Suppressor macrophage (primary cell): ENCODE measurements at regions not wholly inside any gene's neighbourhood (a gene's known extent, or its start where the extent isn't known, plus 50 kb on each side); places are given as distances from the start of the nearest gene placed in this dataset.
"Not testable (repeated sequence)": the region's sequence is repeated elsewhere in the genome, so short reads cannot be mapped to it uniquely, and the experiment has no call there.

Experiments
- DNase-seq, 4 experiments: peaks; one replicate each; pipeline ENCODE4 v3.0.0-alpha.2; 2020 to 2022

DNA sequence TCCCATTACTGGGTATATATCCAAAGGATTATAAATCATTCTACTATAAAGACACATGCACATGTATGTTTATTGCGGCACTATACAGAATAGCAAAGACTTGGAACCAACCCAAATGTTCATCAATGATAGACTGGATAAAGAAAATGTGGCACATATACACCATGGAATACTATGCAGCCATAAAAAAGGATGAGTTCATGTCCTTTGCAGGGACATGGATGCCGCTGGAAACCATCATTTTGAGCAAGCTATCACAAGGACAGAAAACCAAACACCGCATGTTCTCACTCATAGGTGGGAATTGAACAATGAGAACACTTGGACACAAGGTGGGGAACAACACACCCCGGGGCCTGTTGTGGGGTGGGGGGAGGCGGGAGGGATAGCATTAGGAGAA is 57.0 kb upstream of the NEUROD1 start:
- DNase-seq = not testable (repeated sequence)

- peak in 2 of 4 experiments; percentile 4 to 11 for DNase-seq
Observed at GRCh38 chr2:181738074-181738473, 57.8 kb upstream of the NEUROD1 start.

DNA sequence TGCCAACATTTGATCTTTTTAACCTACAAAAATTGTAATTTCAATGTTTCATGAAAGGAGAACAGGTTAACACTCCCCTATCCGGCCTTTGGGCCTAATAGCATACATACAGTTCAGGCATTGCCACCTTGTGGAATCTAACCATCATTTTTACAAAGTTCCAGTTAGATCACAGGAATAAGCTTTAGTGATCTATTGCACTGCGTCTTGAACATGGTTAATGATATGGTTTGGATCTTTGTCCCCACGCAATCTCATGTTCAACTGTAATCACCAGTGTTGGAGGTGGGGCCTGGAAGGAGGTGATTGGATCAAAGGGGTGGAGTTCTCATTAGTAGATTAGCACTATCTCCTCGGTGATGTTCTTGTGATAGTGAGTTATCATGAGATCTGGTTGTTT is 58.2 kb upstream of the NEUROD1 start:
- no peak for DNase-seq

GRCh38 chr2:181741756-181742155 is 61.4 kb upstream of the NEUROD1 start:
- DNase-seq = no peak

DNA sequence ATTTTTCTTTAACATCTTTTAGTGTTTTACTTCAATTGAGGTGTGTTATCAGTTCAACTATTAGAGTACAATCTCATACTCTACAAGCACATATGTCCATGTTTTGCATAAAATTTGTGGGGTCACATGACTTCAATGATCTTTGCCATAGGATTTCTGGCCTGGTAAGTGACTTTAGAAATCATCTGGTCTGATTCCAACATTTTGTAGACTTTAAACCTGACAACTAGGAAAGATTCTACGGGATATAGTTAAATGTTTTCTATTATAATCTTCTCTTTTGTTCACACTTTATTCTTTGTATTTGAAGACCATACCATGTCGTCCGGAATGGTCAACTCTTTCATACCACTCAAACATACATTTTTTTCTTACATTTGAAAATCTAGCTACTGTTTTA is 62.0 kb upstream of the NEUROD1 start:
- DNase-seq = no peak

DNA sequence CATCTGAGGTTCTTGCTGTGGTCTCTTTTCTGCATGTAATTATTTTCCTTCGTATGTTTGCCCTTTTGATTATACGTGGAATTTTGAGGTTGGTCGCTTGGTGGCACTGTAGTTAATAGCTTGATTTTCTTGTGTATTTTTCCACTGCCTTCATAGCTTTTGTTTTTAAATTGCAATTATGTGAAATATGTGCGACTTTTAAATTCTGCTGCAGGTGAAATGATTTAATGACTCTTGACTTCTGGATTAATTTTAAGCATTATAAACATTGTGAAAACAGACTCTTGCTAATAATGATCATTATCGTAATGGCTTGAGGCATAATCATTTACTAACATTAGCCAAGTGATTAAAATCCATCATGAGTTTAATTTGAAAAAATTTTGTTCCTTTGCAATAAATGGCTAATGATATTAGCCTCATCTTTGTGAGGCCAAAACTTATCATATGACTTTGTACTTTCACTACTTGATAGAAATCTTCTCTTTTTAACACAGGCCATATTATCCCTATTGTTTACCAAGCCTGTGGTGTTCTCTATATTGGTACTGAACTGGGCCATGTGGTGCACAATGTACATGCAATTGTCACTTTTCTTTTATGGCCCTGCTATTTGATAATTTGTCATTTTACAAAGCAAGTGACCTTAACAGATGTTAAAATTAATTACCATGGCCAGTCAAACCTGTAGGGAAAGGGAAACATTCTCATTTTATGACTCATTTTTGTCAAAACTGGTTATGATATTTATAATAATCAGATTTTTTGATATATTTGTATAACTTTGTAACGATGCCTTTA is 62.8 kb upstream of the NEUROD1 start:
- peak; percentile 60 to 78 (median 72) for DNase-seq

DNA sequence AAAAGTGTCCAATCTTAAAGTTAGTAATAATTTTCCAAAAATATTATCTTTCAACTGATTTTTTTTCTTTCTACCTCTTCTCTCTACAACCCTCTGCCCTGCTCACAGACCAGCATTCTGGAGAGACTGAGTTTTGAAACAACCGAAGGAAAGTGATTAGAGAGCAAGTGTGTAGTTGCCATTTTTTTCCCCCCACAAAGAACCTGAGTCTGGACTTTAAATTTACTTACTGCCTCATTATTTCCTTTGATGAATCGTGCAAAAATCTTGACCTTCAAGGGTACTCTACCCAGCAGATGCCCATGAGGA is 63.4 kb upstream of the NEUROD1 start:
- DNase-seq = no peak

- no peak for DNase-seq
Observed at GRCh38 chr2:181745796-181746540, 65.7 kb upstream of the NEUROD1 start.

GRCh38 chr2:181746844-181747243 is 66.5 kb upstream of the NEUROD1 start:
- DNase-seq = no peak

- no peak for DNase-seq
Observed at GRCh38 chr2:181750305-181750704, 70.0 kb upstream of the NEUROD1 start.

DNA sequence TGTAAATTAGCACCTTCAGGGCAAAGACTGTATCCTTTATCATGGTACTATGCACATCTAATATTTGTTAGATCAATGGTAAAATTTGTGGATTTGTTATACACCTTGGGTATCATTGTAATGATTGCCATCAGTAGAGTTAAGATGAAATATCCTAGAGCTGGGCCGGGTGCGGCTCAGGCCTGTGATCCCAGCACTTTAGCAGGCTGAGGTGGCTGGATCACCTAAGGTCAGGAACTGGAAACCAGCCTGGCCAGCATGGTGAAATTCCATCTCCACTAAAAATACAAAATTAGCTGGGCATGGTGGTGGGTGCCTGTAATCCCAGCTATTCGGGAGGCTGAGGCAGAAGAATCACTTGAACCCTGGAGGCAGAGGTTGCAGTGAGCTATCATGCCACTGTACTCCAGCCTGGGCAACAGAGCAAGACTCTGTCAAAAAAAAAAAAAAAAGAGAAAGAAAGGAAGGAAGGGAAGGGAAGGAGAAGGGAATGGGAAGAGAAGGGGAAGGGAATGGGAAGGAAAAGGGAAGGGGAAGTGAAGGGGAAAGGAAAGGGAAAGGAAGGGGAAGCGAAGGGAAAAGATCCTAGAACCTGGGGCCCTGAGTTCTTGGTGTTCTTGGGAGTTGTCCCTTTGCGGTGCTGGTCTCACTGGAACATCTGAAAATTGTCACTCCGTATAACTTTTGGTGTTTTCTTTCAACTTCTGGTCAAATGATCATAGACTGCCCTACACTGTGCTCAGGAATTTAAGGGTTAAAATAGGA is 71.1 kb upstream of the NEUROD1 start:
- no peak for DNase-seq

DNA sequence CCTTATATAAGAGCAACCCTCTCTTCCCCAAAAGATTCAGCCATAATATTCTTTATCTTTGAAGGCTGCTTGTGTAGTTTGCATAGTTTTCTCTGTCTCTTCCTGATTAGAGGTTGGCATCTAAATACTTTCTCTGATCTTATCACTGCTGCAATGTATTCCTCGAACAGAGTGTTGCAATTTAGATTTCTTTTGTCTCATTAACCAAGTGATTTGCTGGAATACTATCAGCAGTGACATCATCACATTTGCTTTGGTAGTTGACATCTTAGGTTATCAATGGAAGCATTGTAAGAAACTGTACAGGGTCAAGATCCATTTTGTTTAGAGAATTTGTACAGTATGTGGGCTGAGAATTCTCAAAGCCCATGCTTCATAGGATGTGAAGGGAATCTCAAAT is 72.0 kb upstream of the NEUROD1 start:
- DNase-seq = no peak

GRCh38 chr2:181753686-181754085 is 73.4 kb upstream of the NEUROD1 start:
- DNase-seq = no peak

- DNase-seq = no peak
Observed at GRCh38 chr2:181754105-181754504, 73.8 kb upstream of the NEUROD1 start.

DNA sequence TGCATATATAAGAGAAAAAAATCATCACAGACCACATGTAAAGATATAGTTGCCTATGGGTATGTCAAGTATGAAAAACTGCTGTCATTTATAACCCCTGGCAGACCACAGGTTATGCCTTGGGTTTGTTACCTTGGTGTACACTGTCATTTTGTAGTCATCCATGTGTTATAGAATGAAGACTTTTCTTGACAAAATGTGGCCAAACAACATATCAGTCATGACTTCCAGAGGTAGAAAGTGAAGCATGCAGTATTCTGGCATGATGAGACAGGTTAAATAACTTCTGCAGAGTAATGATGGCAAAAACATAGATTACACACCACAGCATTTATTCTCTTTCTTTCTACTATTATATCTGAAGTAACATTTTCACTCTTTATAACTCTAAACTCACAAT is 74.9 kb upstream of the NEUROD1 start:
- no peak for DNase-seq

- no peak for DNase-seq
Observed at GRCh38 chr2:181760521-181760920, 80.2 kb upstream of the NEUROD1 start.

GRCh38 chr2:181761175-181761574 is 80.9 kb upstream of the NEUROD1 start:
- DNase-seq = no peak

- no peak for DNase-seq
Observed at GRCh38 chr2:181762000-181762399, 81.7 kb upstream of the NEUROD1 start.

DNA sequence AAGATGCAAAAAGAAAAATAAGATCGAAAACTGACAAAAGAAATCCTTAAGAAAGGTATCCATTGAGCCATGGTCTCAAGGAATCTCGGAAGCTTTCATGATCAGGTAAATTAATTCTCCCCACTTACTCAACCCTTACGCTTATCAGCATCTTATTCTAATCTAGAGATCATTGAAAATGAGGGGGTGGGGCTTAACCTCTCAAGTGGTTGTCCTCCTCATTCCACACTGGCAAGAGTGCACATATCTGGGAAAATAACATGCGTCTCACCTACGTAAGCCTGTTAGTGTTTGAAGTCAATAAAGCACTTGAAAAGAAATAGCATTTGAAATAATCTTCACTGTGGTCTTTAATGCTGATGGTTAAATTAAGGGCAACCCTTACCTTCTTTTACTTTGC is 82.5 kb upstream of the NEUROD1 start:
- no peak for DNase-seq

GRCh38 chr2:181763423-181763822 is 83.1 kb upstream of the NEUROD1 start:
- DNase-seq = no peak

GRCh38 chr2:181764095-181764963 is 84.0 kb upstream of the NEUROD1 start:
- no peak for DNase-seq

DNA sequence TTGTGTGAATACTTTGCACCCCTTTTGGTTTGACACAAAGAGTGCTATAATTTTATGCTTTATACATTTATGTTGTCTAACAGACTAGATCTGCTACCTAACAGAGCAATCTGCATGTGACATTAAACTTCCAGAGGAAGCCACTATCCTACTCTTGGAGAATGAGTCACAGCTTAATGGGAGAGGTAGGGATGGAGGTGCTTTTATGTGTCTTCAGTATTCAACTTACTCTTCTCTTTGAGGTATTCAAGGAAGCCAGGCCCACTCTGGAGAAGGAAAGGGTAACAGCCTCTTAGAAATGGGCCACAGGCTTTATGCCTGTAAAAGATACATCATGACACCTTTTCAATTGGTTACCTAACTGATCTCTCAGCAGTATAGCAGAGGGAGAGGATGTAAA is 85.8 kb upstream of the NEUROD1 start:
- DNase-seq = no peak

GRCh38 chr2:181770150-181770549 is 89.8 kb upstream of the NEUROD1 start:
- no peak for DNase-seq
